GM13977 (cell line): ENCODE measurements at regions not wholly inside any gene's neighbourhood (a gene's known extent, or its start where the extent isn't known, plus 50 kb on each side); places are given as distances from the start of the nearest gene placed in this dataset.

Experiments
- DNase-seq: peaks from one replicate; pipeline ENCODE4 v3.0.0; 2012; ENCODE audit warnings: low spot score
- in situ Hi-C: fragments of 300-500 bp; cut with MboI; formaldehyde crosslinking; loops from one replicate; pipeline ENCODE4 v1.12.0; 2022; ENCODE audit warnings: low sequenced_read_pairs, low pct_unique_long_range_greater_than_20kb, mixed read lengths, inconsistent platforms; ENCODE audit not compliant: unreplicated experiment
- TF ChIP-seq, protein P1 (sequence below): IDR thresholded peaks from 2 replicates; pipeline ENCODE4 v1.5.1; 2012; ENCODE audit warnings: mild to moderate bottlenecking, control low read depth; ENCODE audit not compliant: insufficient read depth; ENCODE audit errors: extremely low read depth, missing control alignments

DNA sequence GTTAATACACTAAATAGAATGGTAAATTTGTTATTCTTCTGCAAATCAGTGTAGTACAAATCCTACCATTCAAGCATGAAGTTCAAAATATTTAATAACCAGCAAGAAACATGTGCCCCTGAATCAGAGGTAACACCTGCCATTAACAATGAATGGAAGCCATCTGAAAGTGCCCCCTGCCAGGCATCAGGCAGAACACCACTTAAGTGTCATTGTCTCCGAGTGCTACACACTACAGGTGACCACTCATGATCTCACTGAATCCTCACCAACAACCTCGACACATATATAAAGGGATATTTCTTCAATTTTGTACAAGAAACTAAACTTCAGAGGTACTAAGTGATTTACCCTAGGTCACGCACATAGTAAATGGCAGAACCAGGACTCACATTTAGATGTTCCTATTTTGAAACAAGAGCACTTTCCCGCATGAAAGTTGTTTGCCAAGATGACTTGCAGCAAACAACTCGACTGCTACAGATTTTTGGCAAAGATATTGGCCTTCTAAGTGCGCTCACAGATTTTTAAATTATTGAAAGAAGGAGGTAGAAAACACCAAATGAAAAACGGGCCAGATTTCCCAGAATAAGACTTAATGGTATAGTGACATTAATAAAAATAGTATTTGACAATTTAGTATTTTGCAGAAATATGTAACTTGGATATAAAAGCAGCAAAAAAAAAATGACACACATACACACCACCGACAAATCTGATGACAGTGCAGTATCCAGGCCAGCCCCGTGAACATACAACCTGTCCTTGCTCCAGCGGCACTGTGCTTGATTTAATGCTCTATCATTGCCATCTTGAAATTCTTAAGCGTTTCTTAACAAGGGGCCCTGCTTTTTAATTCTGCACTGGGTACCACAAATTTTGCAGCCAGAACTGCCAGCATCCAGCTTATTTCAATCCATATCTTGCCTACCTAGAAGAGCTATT lies 274.5 kb downstream of the ALDH8A1 start:
- TF ChIP-seq, protein P1, sequence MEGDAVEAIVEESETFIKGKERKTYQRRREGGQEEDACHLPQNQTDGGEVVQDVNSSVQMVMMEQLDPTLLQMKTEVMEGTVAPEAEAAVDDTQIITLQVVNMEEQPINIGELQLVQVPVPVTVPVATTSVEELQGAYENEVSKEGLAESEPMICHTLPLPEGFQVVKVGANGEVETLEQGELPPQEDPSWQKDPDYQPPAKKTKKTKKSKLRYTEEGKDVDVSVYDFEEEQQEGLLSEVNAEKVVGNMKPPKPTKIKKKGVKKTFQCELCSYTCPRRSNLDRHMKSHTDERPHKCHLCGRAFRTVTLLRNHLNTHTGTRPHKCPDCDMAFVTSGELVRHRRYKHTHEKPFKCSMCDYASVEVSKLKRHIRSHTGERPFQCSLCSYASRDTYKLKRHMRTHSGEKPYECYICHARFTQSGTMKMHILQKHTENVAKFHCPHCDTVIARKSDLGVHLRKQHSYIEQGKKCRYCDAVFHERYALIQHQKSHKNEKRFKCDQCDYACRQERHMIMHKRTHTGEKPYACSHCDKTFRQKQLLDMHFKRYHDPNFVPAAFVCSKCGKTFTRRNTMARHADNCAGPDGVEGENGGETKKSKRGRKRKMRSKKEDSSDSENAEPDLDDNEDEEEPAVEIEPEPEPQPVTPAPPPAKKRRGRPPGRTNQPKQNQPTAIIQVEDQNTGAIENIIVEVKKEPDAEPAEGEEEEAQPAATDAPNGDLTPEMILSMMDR, result no peak
- in situ Hi-C loops, result no loop called here

DNA sequence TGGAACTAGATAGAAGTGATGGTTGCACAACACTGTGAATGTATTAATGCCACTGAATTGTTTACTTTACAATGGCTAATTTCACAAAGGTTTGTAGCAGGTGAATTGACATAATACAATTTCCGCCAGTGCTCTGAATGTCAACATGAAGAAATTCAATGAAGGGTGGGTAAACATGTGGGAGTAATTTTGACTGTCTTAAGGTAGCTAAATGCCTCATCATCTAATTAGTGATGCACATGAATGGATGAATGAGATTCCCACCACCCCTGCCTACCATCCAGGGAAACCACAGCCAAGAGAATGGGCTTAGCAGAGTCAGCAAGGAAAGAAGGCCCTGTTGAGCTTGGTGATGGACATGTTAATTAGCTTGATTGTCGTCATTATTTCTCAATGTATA lies 275.3 kb downstream of the ALDH8A1 start:
- in situ Hi-C loops, result no loop called here
- DNase-seq, result no peak
- TF ChIP-seq, protein P1, result no peak

More for the DNA sequence above, 274.5 kb downstream of the ALDH8A1 start:
- DNase-seq, result no peak

- TF ChIP-seq, protein P1, result no peak
- in situ Hi-C loops, result no loop called here
- DNase-seq, result no peak
These were observed 280.4 kb downstream of the ALDH8A1 start for GRCh38 chr6:134669485-134669884.

- TF ChIP-seq, protein P1, result no peak
- in situ Hi-C loops, result no loop called here
- no peak for DNase-seq
These were observed 282.8 kb downstream of the ALDH8A1 start for GRCh38 chr6:134667111-134667510.

GRCh38 chr6:134666125-134666524 lies 283.8 kb downstream of the ALDH8A1 start:
- in situ Hi-C loops, result no loop called here
- TF ChIP-seq, protein P1, result no peak

DNA sequence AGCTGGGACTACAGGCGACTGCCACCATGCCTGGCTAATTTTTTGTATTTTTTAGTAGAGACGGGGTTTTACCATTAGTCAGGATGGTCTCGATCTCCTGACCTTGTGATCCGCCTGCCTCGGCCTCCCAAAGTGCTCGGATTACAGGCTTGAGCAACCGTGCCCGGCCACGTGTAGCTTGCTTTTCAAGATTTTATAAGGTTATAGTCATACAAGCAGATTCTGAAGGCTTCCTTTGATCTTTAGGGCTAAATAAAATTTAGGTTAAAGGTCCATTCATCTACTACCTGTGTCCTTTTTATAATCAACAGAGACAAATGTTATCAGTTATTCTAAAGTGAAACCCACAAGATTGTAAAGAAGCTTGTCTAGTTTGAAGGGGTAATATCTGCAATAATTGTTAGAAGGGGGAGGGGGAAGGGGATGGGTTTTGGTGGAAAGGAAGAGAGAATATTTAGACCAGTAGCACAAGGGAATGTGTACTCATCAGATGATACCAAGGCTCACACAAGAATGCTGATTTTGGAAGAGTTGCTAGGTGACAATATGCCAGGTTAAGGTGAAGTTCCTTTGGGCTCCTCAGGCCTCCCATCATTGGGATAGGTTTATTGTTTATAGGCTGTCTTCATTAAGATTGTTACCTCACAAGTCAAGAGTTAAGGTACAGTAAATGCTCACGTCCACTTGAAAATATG lies 284.7 kb downstream of the ALDH8A1 start:
- no peak for DNase-seq
- TF ChIP-seq, protein P1, result no peak
- in situ Hi-C loops, result no loop called here

More at GRCh38 chr6:134666125-134666524, 283.8 kb downstream of the ALDH8A1 start:
- DNase-seq, result no peak
